ENCODE measurements at regions not wholly inside any gene's neighbourhood (a gene's known extent, or its start where the extent isn't known, plus 50 kb on each side); places are given as distances from the start of the nearest gene placed in this dataset.

DNA sequence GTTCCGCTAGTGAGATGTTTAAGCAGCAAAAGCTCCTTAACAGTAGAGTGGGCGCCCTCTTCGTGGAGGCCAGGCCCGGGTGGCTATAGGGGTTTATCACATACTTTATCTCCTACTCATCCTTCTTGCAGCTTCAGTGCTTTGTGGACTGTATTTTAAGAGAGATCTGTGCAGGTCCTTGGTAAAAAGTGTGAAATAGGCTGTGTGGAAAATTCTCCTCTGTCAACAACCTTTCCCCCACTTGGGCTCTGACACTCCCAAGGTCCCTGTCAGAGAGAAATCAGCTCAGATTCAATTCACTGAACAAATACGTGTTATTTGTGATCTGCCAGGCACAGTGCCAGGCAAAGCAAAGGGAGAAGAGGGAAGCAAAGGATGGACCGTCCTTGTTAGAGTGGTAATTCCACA lies 214.3 kb upstream of the PPARGC1A start:
- Mint-ChIP-seq H3K4me1 (ENCODE audit: low read depth) (no peaks in the 10 kb centered on the region), H3K4me3 (no peak overlapping the region), H3K27ac (no peak overlapping the region), H3K9me3 (peaks cover 7% of the 10 kb centered on the region), H3K36me3 (ENCODE audit: low read depth) (no peaks in the 10 kb centered on the region), H3K27me3 (ENCODE audit: insufficient read depth) (no peaks in the 10 kb centered on the region)
- intact Hi-C loops (cut with micrococcal nuclease): no loop called here
- DNase-seq (ENCODE audit: low spot score): no peak

DNA sequence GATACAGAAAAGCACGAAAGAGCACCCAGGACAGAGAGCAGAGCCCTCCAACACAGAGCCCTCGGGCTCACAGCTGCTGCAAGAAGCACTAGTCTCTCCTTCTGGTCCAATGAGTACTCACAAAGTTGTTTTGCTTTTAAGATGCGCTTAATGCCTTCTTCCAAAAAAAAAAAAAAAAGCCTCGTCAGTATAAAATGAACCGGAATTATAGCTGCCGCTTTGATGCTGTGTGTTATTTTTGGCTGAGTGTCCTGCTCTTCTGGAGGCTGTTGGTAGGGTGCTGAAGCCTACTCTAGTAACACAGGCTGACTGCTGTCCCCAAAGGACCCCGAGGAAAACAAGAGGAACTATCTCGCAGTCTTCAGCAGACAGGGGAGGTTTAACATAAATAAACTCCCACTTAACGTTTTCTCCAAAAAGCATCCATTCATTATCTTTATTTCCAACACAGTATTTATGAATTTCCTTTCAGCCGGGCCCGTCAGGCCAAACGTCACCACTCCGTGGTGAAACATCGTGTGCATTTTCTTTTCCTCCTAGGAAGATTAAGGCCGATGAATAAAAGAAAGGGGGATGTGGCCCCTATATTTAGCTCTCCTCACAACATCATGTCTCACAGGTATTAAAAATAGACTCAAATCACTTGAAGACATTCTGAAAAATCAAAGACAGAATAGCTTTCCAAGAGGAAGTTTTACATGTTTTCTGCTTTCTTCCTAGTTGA lies 213.7 kb upstream of the PPARGC1A start:
- intact Hi-C loops (cut with micrococcal nuclease): no loop called here
- Mint-ChIP-seq H3K4me1 (ENCODE audit: low read depth) (no peaks in the 10 kb centered on the region), H3K36me3 (ENCODE audit: low read depth) (no peaks in the 10 kb centered on the region), H3K4me3 (no peak overlapping the region), H3K27ac (no peak overlapping the region), H3K9me3 (peaks cover 6% of the 10 kb centered on the region), H3K27me3 (ENCODE audit: insufficient read depth) (no peaks in the 10 kb centered on the region)
- no peak for DNase-seq (ENCODE audit: low spot score)

DNA sequence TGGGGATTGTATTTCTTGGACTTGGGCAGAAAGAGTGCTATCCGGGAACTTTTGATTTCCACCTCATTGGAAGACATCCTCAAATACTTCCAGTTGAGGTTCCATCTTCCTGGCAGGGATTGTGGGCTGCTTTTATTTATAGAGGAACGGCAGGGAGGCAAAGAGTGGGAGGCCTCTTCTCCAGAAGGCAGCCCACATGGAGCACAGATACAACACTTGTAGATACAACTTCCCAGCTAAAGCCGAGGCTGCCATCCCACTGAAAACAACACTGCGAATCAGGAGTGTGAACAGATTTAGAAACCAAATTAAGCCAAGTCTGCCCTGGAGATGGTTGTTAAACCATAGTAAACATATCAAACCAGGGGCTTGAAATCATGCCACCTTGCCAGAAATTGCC lies 212.8 kb upstream of the PPARGC1A start:
- H3K4me3 Mint-ChIP-seq: no peak overlapping the region
- intact Hi-C loops (cut with micrococcal nuclease): no loop called here
- H3K27me3 Mint-ChIP-seq (ENCODE audit: insufficient read depth): no peaks in the 10 kb centered on the region
- DNase-seq (ENCODE audit: low spot score): no peak
- no peak overlapping the region for H3K27ac Mint-ChIP-seq
- H3K36me3 Mint-ChIP-seq (ENCODE audit: low read depth): no peaks in the 10 kb centered on the region
- H3K4me1 Mint-ChIP-seq (ENCODE audit: low read depth): no peaks in the 10 kb centered on the region
- peaks cover 4% of the 10 kb centered on the region for H3K9me3 Mint-ChIP-seq

DNA sequence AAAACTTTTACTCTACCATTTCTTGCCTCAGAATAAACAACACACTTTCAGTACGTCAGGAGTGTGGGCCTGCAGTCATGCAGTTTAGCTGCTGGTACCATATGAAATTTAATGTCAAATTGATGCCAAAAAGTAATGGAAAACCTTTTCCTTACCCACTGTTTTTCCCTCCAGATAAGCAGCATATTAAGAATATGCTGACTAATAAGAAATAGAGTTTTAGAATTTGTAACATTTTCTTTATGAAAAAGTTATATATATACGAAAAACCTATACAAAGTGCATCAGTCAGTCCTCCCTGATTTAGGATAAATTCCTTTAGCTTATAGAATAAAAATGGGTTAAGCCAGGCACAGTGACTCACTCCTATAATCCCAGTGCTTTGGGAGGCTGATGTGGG lies 206.8 kb upstream of the PPARGC1A start:
- Mint-ChIP-seq H3K27me3 (ENCODE audit: insufficient read depth) (no peaks in the 10 kb centered on the region), H3K27ac (no peak overlapping the region), H3K4me1 (ENCODE audit: low read depth) (no peaks in the 10 kb centered on the region), H3K4me3 (no peak overlapping the region), H3K36me3 (ENCODE audit: low read depth) (no peaks in the 10 kb centered on the region), H3K9me3 (no peaks in the 10 kb centered on the region)
- intact Hi-C loops (cut with micrococcal nuclease): no loop called here
- DNase-seq (ENCODE audit: low spot score): no peak

DNA sequence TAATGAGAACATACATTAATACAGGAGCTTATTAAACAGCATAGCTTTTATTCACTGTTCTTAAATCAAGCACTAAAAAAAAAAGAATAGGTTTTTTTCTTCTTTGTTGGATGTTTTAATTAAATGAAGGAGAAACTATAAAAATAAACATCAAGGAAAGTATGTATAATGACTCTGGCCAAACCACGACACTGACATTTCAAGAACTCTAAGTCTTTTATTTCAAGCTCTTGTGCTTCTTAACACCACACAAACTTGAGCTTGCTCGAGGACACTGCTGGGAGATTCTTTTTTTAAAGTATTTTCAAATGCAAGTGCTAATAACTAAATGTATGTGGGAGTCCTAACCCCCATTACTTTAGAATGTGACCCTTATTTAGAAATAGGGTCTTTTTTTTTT lies 204.9 kb upstream of the PPARGC1A start:
- H3K36me3 Mint-ChIP-seq (ENCODE audit: low read depth): no peaks in the 10 kb centered on the region
- H3K27me3 Mint-ChIP-seq (ENCODE audit: insufficient read depth): no peaks in the 10 kb centered on the region
- no peak for DNase-seq (ENCODE audit: low spot score)
- no peak overlapping the region for H3K4me3 Mint-ChIP-seq
- H3K9me3 Mint-ChIP-seq: no peaks in the 10 kb centered on the region
- intact Hi-C loops (cut with micrococcal nuclease): no loop called here
- H3K27ac Mint-ChIP-seq: no peak overlapping the region
- H3K4me1 Mint-ChIP-seq (ENCODE audit: low read depth): no peaks in the 10 kb centered on the region

DNA sequence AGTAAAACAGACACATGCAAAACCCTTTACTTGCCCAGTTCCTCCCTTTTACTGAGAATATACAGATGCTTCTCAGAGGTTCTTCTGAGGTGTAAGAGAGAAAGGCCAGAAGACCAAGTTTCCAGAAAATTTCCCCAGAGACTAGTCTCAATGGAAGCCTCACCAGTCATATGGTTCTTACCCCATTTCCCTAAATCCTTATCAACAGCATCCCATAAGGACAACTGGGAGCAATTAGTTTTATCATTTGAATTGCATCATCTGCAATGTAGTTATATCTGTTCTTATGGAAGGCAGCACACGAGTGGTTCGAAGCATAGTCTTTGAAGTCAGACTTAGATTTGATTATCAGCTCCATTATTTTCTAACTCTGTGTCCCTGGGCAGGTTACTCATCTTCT lies 203.6 kb upstream of the PPARGC1A start:
- H3K4me1 Mint-ChIP-seq (ENCODE audit: low read depth): no peaks in the 10 kb centered on the region

DNA sequence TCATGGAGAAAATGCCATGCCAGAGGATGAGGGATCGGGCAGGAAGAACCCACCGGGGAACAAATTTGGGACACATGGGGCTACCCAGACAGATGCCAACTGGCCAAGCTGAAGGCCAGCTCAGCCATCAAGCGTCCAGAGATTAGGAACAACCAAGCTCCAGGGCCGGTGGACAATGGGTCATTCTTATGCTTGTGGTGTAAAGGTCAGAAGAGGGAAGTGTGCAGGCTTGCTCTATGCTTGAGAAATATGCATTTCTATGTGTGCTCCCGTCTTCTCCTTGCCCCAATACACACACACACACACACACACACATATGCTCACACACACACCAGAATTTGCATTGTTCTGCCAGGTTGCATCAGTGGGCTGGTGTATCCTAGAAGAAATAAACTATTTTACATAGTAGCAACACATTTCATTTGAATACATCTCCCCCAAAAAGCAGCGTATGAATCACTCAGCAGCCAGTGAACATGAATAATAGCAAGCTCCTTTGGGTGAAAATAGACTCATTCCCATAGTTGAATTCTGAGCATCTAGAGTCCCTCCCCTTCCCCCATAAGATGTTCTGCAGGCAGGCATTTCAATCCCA lies 201.9 kb upstream of the PPARGC1A start:
- H3K27ac Mint-ChIP-seq: no peak overlapping the region
- no peaks in the 10 kb centered on the region for H3K9me3 Mint-ChIP-seq
- no peaks in the 10 kb centered on the region for H3K36me3 Mint-ChIP-seq (ENCODE audit: low read depth)
- no peaks in the 10 kb centered on the region for H3K27me3 Mint-ChIP-seq (ENCODE audit: insufficient read depth)
- DNase-seq (ENCODE audit: low spot score): no peak
- intact Hi-C loops (cut with micrococcal nuclease): no loop called here
- no peak overlapping the region for H3K4me3 Mint-ChIP-seq
- H3K4me1 Mint-ChIP-seq (ENCODE audit: low read depth): no peaks in the 10 kb centered on the region

More for the DNA sequence above, 203.6 kb upstream of the PPARGC1A start:
- intact Hi-C loops (cut with micrococcal nuclease): no loop called here
- H3K9me3 Mint-ChIP-seq: no peaks in the 10 kb centered on the region
- H3K4me3 Mint-ChIP-seq: no peak overlapping the region
- DNase-seq (ENCODE audit: low spot score): no peak
- no peaks in the 10 kb centered on the region for H3K27me3 Mint-ChIP-seq (ENCODE audit: insufficient read depth)
- H3K27ac Mint-ChIP-seq: no peak overlapping the region
- no peaks in the 10 kb centered on the region for H3K36me3 Mint-ChIP-seq (ENCODE audit: low read depth)

DNA sequence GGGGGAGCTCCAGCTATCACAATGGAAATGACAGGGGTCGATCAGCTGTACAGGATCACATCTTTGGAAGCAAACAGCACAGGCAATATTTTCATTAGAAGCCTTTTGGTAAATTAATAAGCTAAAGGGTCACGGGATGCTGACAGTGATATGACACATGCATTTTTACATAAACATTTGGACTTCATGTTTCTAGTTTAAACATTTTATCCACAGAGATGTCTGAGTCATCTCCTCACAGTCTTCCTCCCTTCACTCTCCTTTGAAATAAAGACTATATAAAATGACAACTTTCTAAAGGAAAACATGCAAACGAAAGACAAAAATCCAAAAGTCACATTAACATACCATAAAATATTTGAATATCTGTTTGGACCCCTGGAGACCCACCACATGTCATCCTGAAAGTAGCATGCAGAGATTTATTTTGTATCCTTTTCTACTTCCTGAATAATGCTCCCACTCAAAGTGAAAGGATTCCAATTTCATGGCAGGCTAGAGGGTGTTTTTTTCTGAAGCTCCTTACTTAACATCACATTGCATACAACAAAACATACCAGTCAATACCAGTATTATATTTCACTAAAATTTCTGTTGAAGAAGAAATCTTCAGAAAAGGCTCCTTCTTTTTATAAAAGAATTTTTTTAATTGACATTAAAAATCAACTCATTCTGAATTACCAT lies 200.1 kb upstream of the PPARGC1A start:
- Mint-ChIP-seq H3K4me1 (ENCODE audit: low read depth) (no peaks in the 10 kb centered on the region), H3K4me3 (no peak overlapping the region), H3K27me3 (ENCODE audit: insufficient read depth) (no peaks in the 10 kb centered on the region), H3K27ac (no peak overlapping the region), H3K9me3 (no peaks in the 10 kb centered on the region), H3K36me3 (ENCODE audit: low read depth) (no peaks in the 10 kb centered on the region)
- intact Hi-C loops (cut with micrococcal nuclease): no loop called here
- no peak for DNase-seq (ENCODE audit: low spot score)

DNA sequence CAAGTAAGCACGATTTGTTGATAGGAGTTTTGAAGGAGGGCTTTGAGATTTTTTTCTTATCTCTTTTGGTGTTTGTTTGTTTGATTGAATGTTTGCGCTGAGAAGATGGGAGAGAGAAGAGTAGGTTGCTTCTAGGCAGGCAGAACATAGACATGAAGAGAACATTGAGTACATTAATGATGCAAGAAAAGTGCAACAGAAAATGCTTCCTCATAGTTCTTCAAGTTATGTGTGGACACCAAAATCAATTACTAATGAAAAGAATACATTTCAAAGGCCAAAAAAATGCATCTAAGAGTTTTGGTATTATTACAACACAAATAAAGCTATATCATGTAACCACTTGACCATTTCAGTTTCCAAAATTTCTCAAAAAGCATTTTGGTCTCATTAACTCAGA lies 191.0 kb upstream of the PPARGC1A start:
- Mint-ChIP-seq H3K36me3 (ENCODE audit: low read depth) (no peaks in the 10 kb centered on the region), H3K27me3 (ENCODE audit: insufficient read depth) (no peaks in the 10 kb centered on the region), H3K9me3 (no peaks in the 10 kb centered on the region), H3K27ac (no peak overlapping the region), H3K4me3 (no peak overlapping the region), H3K4me1 (ENCODE audit: low read depth) (no peaks in the 10 kb centered on the region)
- no peak for DNase-seq (ENCODE audit: low spot score)
- intact Hi-C loops (cut with micrococcal nuclease): no loop called here

DNA sequence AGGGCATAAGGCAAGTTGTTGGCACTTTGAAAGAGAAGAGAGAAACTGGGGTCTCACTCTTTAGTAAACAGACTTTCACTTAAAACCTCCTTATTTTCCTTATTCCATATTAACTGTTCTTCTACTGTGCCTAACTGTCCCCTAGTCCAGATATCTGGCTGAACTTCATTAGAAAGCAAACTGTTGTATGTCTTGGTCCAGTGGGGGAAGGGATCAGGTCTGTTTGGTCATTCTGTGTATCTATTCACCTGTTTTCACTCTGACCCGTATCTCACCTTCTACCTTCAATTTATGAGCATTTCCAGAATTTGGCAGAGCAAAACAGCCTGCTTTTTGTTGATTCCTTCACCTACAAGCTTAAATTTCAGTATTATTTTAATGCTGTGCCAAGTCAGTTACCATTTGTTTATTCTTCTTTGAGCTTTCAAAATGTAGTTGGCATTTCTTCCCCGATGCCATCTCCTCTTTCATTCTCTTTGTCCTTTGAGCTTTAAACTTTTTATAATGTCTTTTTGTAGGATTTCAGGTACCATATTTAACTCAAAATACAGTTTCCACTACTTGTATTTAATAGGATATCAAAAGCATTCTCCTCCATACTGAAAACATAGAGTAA lies 188.6 kb upstream of the PPARGC1A start:
- H3K4me3 Mint-ChIP-seq: no peak overlapping the region
- H3K4me1 Mint-ChIP-seq (ENCODE audit: low read depth): no peaks in the 10 kb centered on the region
- intact Hi-C loops (cut with micrococcal nuclease): no loop called here
- H3K36me3 Mint-ChIP-seq (ENCODE audit: low read depth): no peaks in the 10 kb centered on the region
- no peak overlapping the region for H3K27ac Mint-ChIP-seq
- H3K27me3 Mint-ChIP-seq (ENCODE audit: insufficient read depth): no peaks in the 10 kb centered on the region
- DNase-seq (ENCODE audit: low spot score): no peak
- no peaks in the 10 kb centered on the region for H3K9me3 Mint-ChIP-seq

DNA sequence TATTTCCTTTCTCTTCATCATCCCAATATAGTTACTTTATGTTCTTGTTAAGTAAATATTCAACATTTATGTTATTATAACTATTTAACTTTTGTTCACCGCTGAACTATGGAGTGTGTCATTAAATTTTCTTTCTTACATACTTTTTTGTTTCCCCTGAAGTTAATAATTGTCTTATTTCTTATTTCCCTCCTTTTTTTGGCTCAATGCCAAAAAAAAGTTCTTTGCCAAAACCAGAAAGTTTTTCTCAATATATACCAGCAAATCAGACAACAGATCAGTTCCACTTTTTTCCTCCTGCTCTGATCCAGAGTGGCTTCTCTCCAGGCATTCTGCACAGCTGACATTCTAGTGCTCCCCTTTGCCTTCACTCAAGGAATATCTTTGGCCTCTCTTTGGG lies 187.0 kb upstream of the PPARGC1A start:
- H3K4me3 Mint-ChIP-seq: no peak overlapping the region
- intact Hi-C loops (cut with micrococcal nuclease): no loop called here

DNA sequence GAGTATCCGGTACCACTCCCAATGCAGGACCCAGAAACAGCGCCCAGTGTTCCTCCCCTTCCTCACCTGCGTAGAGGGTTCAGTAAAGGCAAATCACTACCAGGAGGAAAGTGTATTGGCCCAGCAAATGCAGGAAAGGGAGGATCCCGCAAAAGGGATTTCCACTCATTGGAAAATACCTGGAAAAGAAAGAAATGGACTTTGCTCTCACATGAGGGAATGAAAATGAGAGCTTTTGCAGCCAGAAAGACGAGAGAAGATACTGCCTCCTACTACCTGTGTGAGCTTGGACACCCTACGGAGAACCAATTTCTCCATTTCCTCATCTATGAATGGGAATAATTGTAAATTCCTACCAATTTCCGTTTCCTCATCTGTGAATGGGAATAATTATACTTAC lies 184.1 kb upstream of the PPARGC1A start:
- no peaks in the 10 kb centered on the region for H3K4me1 Mint-ChIP-seq (ENCODE audit: low read depth)
- H3K36me3 Mint-ChIP-seq (ENCODE audit: low read depth): no peaks in the 10 kb centered on the region
- H3K4me3 Mint-ChIP-seq: no peak overlapping the region
- H3K27ac Mint-ChIP-seq: no peak overlapping the region
- H3K9me3 Mint-ChIP-seq: no peaks in the 10 kb centered on the region
- H3K27me3 Mint-ChIP-seq (ENCODE audit: insufficient read depth): no peaks in the 10 kb centered on the region
- intact Hi-C loops (cut with micrococcal nuclease): no loop called here
- no peak for DNase-seq (ENCODE audit: low spot score)

More for the DNA sequence above, 187.0 kb upstream of the PPARGC1A start:
- no peak overlapping the region for H3K27ac Mint-ChIP-seq
- H3K27me3 Mint-ChIP-seq (ENCODE audit: insufficient read depth): no peaks in the 10 kb centered on the region
- no peaks in the 10 kb centered on the region for H3K4me1 Mint-ChIP-seq (ENCODE audit: low read depth)
- no peaks in the 10 kb centered on the region for H3K9me3 Mint-ChIP-seq
- no peak for DNase-seq (ENCODE audit: low spot score)
- H3K36me3 Mint-ChIP-seq (ENCODE audit: low read depth): no peaks in the 10 kb centered on the region
